ENCODE measurements at regions not wholly inside any gene's neighbourhood (a gene's known extent, or its start where the extent isn't known, plus 50 kb on each side); places are given as distances from the start of the nearest gene placed in this dataset.
"Not testable (repeated sequence)": the region's sequence is repeated elsewhere in the genome, so short reads cannot be mapped to it uniquely, and the experiment has no call there.

GRCh38 chr10:33861833-33862232 lies 527.4 kb upstream of the NRP1 start:
- H3K4me1 ChIP-seq (ENCODE audit: control insufficient read depth, insufficient read depth, low read length) = peaks cover 15% of the 10 kb centered on the region
- H3K36me3 ChIP-seq (ENCODE audit: control insufficient read depth, insufficient read depth, low read length) = no peaks in the 10 kb centered on the region
- H3K4me3 ChIP-seq (ENCODE audit: low read depth, low read length) = no peak overlapping the region
- H3K27ac ChIP-seq (ENCODE audit: low read depth, low read length) = no peak overlapping the region
- H3K9me3 ChIP-seq (ENCODE audit: control insufficient read depth, insufficient read depth, low read depth, low read length) = no peaks in the 10 kb centered on the region; the same call in 1 of the 2 replicates
- no peaks in the 10 kb centered on the region for H3K27me3 ChIP-seq (ENCODE audit: control insufficient read depth, insufficient read depth, low read length)
- H3K9ac ChIP-seq (ENCODE audit: low read length) = no peak overlapping the region

- H3K36me3 ChIP-seq (ENCODE audit: control insufficient read depth, insufficient read depth, low read length) = no peaks in the 10 kb centered on the region
Measured at GRCh38 chr10:33861016-33861704, 526.7 kb upstream of the NRP1 start.

GRCh38 chr10:33860552-33860951 lies 526.1 kb upstream of the NRP1 start:
- no peaks in the 10 kb centered on the region for H3K36me3 ChIP-seq (ENCODE audit: control insufficient read depth, insufficient read depth, low read length)
- no peaks in the 10 kb centered on the region; the same call in 1 of the 2 replicates for H3K9me3 ChIP-seq (ENCODE audit: control insufficient read depth, insufficient read depth, low read depth, low read length)
- H3K4me1 ChIP-seq (ENCODE audit: control insufficient read depth, insufficient read depth, low read length) = peaks cover 15% of the 10 kb centered on the region
- no peak overlapping the region for H3K9ac ChIP-seq (ENCODE audit: low read length)
- H3K27ac ChIP-seq (ENCODE audit: low read depth, low read length) = no peak overlapping the region
- H3K27me3 ChIP-seq (ENCODE audit: control insufficient read depth, insufficient read depth, low read length) = no peaks in the 10 kb centered on the region
- H3K4me3 ChIP-seq (ENCODE audit: low read depth, low read length) = no peak overlapping the region

More at GRCh38 chr10:33861016-33861704, 526.7 kb upstream of the NRP1 start:
- Histone ChIP-seq H3K27me3 (ENCODE audit: control insufficient read depth, insufficient read depth, low read length) (no peaks in the 10 kb centered on the region), H3K9ac (ENCODE audit: low read length) (no peak overlapping the region), H3K9me3 (ENCODE audit: control insufficient read depth, insufficient read depth, low read depth, low read length) (no peaks in the 10 kb centered on the region; the same call in 1 of the 2 replicates), H3K27ac (ENCODE audit: low read depth, low read length) (no peak overlapping the region), H3K4me1 (ENCODE audit: control insufficient read depth, insufficient read depth, low read length) (peaks cover 15% of the 10 kb centered on the region), H3K4me3 (ENCODE audit: low read depth, low read length) (no peak overlapping the region)

GRCh38 chr10:33859319-33860022 lies 525.0 kb upstream of the NRP1 start:
- Histone ChIP-seq H3K4me3 (ENCODE audit: low read depth, low read length) (no peak overlapping the region), H3K36me3 (ENCODE audit: control insufficient read depth, insufficient read depth, low read length) (no peaks in the 10 kb centered on the region), H3K9me3 (ENCODE audit: control insufficient read depth, insufficient read depth, low read depth, low read length) (peaks cover 5% of the 10 kb centered on the region), H3K27ac (ENCODE audit: low read depth, low read length) (no peak overlapping the region), H3K4me1 (ENCODE audit: control insufficient read depth, insufficient read depth, low read length) (peaks cover 15% of the 10 kb centered on the region), H3K9ac (ENCODE audit: low read length) (no peak overlapping the region), H3K27me3 (ENCODE audit: control insufficient read depth, insufficient read depth, low read length) (no peaks in the 10 kb centered on the region)

- Histone ChIP-seq H3K4me1 (ENCODE audit: control insufficient read depth, insufficient read depth, low read length) (peaks cover 14% of the 10 kb centered on the region), H3K27me3 (ENCODE audit: control insufficient read depth, insufficient read depth, low read length) (no peaks in the 10 kb centered on the region), H3K9me3 (ENCODE audit: control insufficient read depth, insufficient read depth, low read depth, low read length) (peaks cover 10% of the 10 kb centered on the region), H3K4me3 (ENCODE audit: low read depth, low read length) (no peak overlapping the region), H3K9ac (ENCODE audit: low read length) (no peak overlapping the region), H3K36me3 (ENCODE audit: control insufficient read depth, insufficient read depth, low read length) (no peaks in the 10 kb centered on the region), H3K27ac (ENCODE audit: low read depth, low read length) (no peak overlapping the region)
Measured at GRCh38 chr10:33858326-33858725, 523.9 kb upstream of the NRP1 start.

GRCh38 chr10:33853221-33853620 lies 518.8 kb upstream of the NRP1 start:
- not testable (repeated sequence) for H3K4me3 ChIP-seq (ENCODE audit: low read depth, low read length); H3K36me3 ChIP-seq (ENCODE audit: control insufficient read depth, insufficient read depth, low read length); H3K27ac ChIP-seq (ENCODE audit: low read depth, low read length); H3K4me1 ChIP-seq (ENCODE audit: control insufficient read depth, insufficient read depth, low read length); H3K27me3 ChIP-seq (ENCODE audit: control insufficient read depth, insufficient read depth, low read length); H3K9ac ChIP-seq (ENCODE audit: low read length)
- H3K9me3 ChIP-seq (ENCODE audit: control insufficient read depth, insufficient read depth, low read depth, low read length) = peaks cover 12% of the 10 kb centered on the region

GRCh38 chr10:33843379-33843778 lies 508.9 kb upstream of the NRP1 start:
- Histone ChIP-seq H3K36me3 (ENCODE audit: control insufficient read depth, insufficient read depth, low read length) (no peaks in the 10 kb centered on the region), H3K9me3 (ENCODE audit: control insufficient read depth, insufficient read depth, low read depth, low read length) (peaks cover 34% of the 10 kb centered on the region), H3K4me3 (ENCODE audit: low read depth, low read length) (no peak overlapping the region), H3K9ac (ENCODE audit: low read length) (no peak overlapping the region), H3K27me3 (ENCODE audit: control insufficient read depth, insufficient read depth, low read length) (no peaks in the 10 kb centered on the region), H3K4me1 (ENCODE audit: control insufficient read depth, insufficient read depth, low read length) (no peaks in the 10 kb centered on the region), H3K27ac (ENCODE audit: low read depth, low read length) (no peak overlapping the region)

GRCh38 chr10:33841678-33842077 lies 507.2 kb upstream of the NRP1 start:
- no peak overlapping the region for H3K27ac ChIP-seq (ENCODE audit: low read depth, low read length)
- no peak overlapping the region for H3K9ac ChIP-seq (ENCODE audit: low read length)
- H3K4me3 ChIP-seq (ENCODE audit: low read depth, low read length) = no peak overlapping the region
- H3K9me3 ChIP-seq (ENCODE audit: control insufficient read depth, insufficient read depth, low read depth, low read length) = peaks cover 31% of the 10 kb centered on the region
- no peaks in the 10 kb centered on the region for H3K36me3 ChIP-seq (ENCODE audit: control insufficient read depth, insufficient read depth, low read length)
- H3K27me3 ChIP-seq (ENCODE audit: control insufficient read depth, insufficient read depth, low read length) = no peaks in the 10 kb centered on the region
- no peaks in the 10 kb centered on the region for H3K4me1 ChIP-seq (ENCODE audit: control insufficient read depth, insufficient read depth, low read length)

- H3K9ac ChIP-seq (ENCODE audit: low read length) = no peak overlapping the region
- no peaks in the 10 kb centered on the region for H3K4me1 ChIP-seq (ENCODE audit: control insufficient read depth, insufficient read depth, low read length)
- no peaks in the 10 kb centered on the region for H3K36me3 ChIP-seq (ENCODE audit: control insufficient read depth, insufficient read depth, low read length)
- H3K9me3 ChIP-seq (ENCODE audit: control insufficient read depth, insufficient read depth, low read depth, low read length) = peaks cover 10% of the 10 kb centered on the region
- H3K27me3 ChIP-seq (ENCODE audit: control insufficient read depth, insufficient read depth, low read length) = no peaks in the 10 kb centered on the region
- no peak overlapping the region for H3K4me3 ChIP-seq (ENCODE audit: low read depth, low read length)
- no peak overlapping the region for H3K27ac ChIP-seq (ENCODE audit: low read depth, low read length)
Measured at GRCh38 chr10:33838731-33839130, 504.3 kb upstream of the NRP1 start.

GRCh38 chr10:33837736-33838135 lies 503.3 kb upstream of the NRP1 start:
- no peaks in the 10 kb centered on the region; the same call in none of the 2 replicates for H3K9me3 ChIP-seq (ENCODE audit: control insufficient read depth, insufficient read depth, low read depth, low read length)
- no peak overlapping the region for H3K9ac ChIP-seq (ENCODE audit: low read length)
- no peak overlapping the region for H3K4me3 ChIP-seq (ENCODE audit: low read depth, low read length)
- H3K4me1 ChIP-seq (ENCODE audit: control insufficient read depth, insufficient read depth, low read length) = no peaks in the 10 kb centered on the region
- H3K27me3 ChIP-seq (ENCODE audit: control insufficient read depth, insufficient read depth, low read length) = no peaks in the 10 kb centered on the region
- H3K27ac ChIP-seq (ENCODE audit: low read depth, low read length) = no peak overlapping the region
- H3K36me3 ChIP-seq (ENCODE audit: control insufficient read depth, insufficient read depth, low read length) = no peaks in the 10 kb centered on the region

- no peak overlapping the region for H3K27ac ChIP-seq (ENCODE audit: low read depth, low read length)
Measured at GRCh38 chr10:33835556-33835955, 501.1 kb upstream of the NRP1 start.

More at GRCh38 chr10:33835556-33835955, 501.1 kb upstream of the NRP1 start:
- Histone ChIP-seq H3K9ac (ENCODE audit: low read length) (no peak overlapping the region), H3K4me1 (ENCODE audit: control insufficient read depth, insufficient read depth, low read length) (no peaks in the 10 kb centered on the region), H3K36me3 (ENCODE audit: control insufficient read depth, insufficient read depth, low read length) (no peaks in the 10 kb centered on the region), H3K9me3 (ENCODE audit: control insufficient read depth, insufficient read depth, low read depth, low read length) (no peaks in the 10 kb centered on the region; the same call in 1 of the 2 replicates), H3K4me3 (ENCODE audit: low read depth, low read length) (no peak overlapping the region), H3K27me3 (ENCODE audit: control insufficient read depth, insufficient read depth, low read length) (no peaks in the 10 kb centered on the region)
